H9 (cell line): ENCODE measurements at regions not wholly inside any gene's neighbourhood (a gene's known extent, or its start where the extent isn't known, plus 50 kb on each side); places are given as distances from the start of the nearest gene placed in this dataset.

Experiments used
- DNase-seq: peaks from one replicate; pipeline ENCODE4 v3.0.0-alpha.2; 2017
- H2AFZ ChIP-seq: one replicate; pipeline ENCODE4 v1.6.1; 2013; ENCODE audit warnings: mild to moderate bottlenecking, low read length, control low read depth, moderate library complexity
- H2AK5ac ChIP-seq: 2 replicates; pipeline ENCODE4 v1.6.1; 2013; ENCODE audit warnings: low read length, control low read depth, mixed read lengths; ENCODE audit not compliant: insufficient read length
- H2BK120ac ChIP-seq: one replicate; pipeline ENCODE4 v1.6.1; 2013; ENCODE audit warnings: low read depth, mild to moderate bottlenecking, low read length, control low read depth, inconsistent platforms; ENCODE audit not compliant: poor library complexity, severe bottlenecking
- H2BK12ac ChIP-seq: 2 replicates; pipeline ENCODE4 v1.6.1; 2013; ENCODE audit warnings: low read length, control low read depth, mixed read lengths, low read depth; ENCODE audit not compliant: insufficient read length
- H2BK15ac ChIP-seq: 2 replicates; pipeline ENCODE4 v1.6.1; 2013; ENCODE audit warnings: low read depth, low read length, control low read depth
- H2BK20ac ChIP-seq: one replicate; pipeline ENCODE4 v1.6.1; 2013; ENCODE audit warnings: low read depth, mild to moderate bottlenecking, low read length, control low read depth, inconsistent platforms; ENCODE audit not compliant: poor library complexity, severe bottlenecking
- H2BK5ac ChIP-seq: 2 replicates; pipeline ENCODE4 v1.6.1; 2013; ENCODE audit warnings: low read length, control low read depth, mixed read lengths; ENCODE audit not compliant: insufficient read length
- H3K14ac ChIP-seq: 2 replicates; pipeline ENCODE4 v1.6.1; 2013; ENCODE audit warnings: low read length, control low read depth; ENCODE audit not compliant: insufficient read depth
- H3K18ac ChIP-seq: 2 replicates; pipeline ENCODE4 v1.6.1; 2013; ENCODE audit warnings: low read depth, mild to moderate bottlenecking, mixed read lengths, low read length, control low read depth; ENCODE audit not compliant: insufficient read length
- H3K23ac ChIP-seq: 2 replicates; pipeline ENCODE4 v1.6.1; 2013; ENCODE audit warnings: low read length, control low read depth, mixed read lengths, low read depth; ENCODE audit not compliant: insufficient read length
- H3K23me2 ChIP-seq: 2 replicates; pipeline ENCODE4 v1.6.1; 2013; ENCODE audit warnings: low read depth, mild to moderate bottlenecking, mixed read lengths, low read length, control low read depth; ENCODE audit not compliant: insufficient read length, poor library complexity, severe bottlenecking
- H3K27ac ChIP-seq: 2 replicates; pipeline ENCODE4 v1.5.1; 2013; ENCODE audit warnings: low read length, control low read depth, mixed read lengths, low read depth; ENCODE audit not compliant: insufficient read length
- H3K27me3 ChIP-seq: 2 replicates; pipeline ENCODE4 v1.6.1; 2013; ENCODE audit warnings: low read length, control low read depth, inconsistent platforms; ENCODE audit not compliant: insufficient read depth
- H3K4ac ChIP-seq: 2 replicates; pipeline ENCODE4 v1.6.1; 2013; ENCODE audit warnings: low read depth, mild to moderate bottlenecking, control low read depth, inconsistent platforms, low read length, moderate library complexity
- H3K4me1 ChIP-seq: 2 replicates; pipeline ENCODE4 v1.6.1; 2013; ENCODE audit warnings: low read length, control low read depth, inconsistent platforms; ENCODE audit not compliant: insufficient read depth
- H3K4me2 ChIP-seq: 2 replicates; pipeline ENCODE4 v1.6.1; 2013; ENCODE audit warnings: low read length, control low read depth, mixed read lengths; ENCODE audit not compliant: insufficient read length, insufficient read depth
- H3K56ac ChIP-seq: 2 replicates; pipeline ENCODE4 v1.6.1; 2013; ENCODE audit warnings: low read depth, mild to moderate bottlenecking, mixed read lengths, low read length, control low read depth; ENCODE audit not compliant: insufficient read length
- H3K79me1 ChIP-seq: 2 replicates; pipeline ENCODE4 v1.6.1; 2013; ENCODE audit warnings: low read depth, mild to moderate bottlenecking, moderate library complexity, low read length, control low read depth, inconsistent platforms; ENCODE audit not compliant: insufficient read depth, poor library complexity, severe bottlenecking
- H3K79me2 ChIP-seq: 2 replicates; pipeline ENCODE4 v1.6.1; 2013; ENCODE audit warnings: low read length, control low read depth, inconsistent platforms; ENCODE audit not compliant: insufficient read depth
- H3K9ac ChIP-seq: 2 replicates; pipeline ENCODE4 v1.6.1; 2013; ENCODE audit warnings: low read length, control low read depth, mixed read lengths; ENCODE audit not compliant: insufficient read length; ENCODE audit errors: extremely low read depth
- H3K9me3 ChIP-seq: one replicate; pipeline ENCODE4 v1.6.1; 2013; ENCODE audit warnings: low read depth, low read length, inconsistent platforms; ENCODE audit not compliant: control insufficient read depth
- H3T11ph ChIP-seq: one replicate; pipeline ENCODE4 v1.6.1; 2013; ENCODE audit warnings: mild to moderate bottlenecking, low read length, control low read depth, inconsistent platforms
- H4K20me1 ChIP-seq: one replicate; pipeline ENCODE4 v1.6.1; 2013; ENCODE audit not compliant: control insufficient read depth, insufficient read length, insufficient read depth
- H4K5ac ChIP-seq: 2 replicates; pipeline ENCODE4 v1.6.1; 2013; ENCODE audit warnings: low read depth, mild to moderate bottlenecking, mixed read lengths, low read length, control low read depth; ENCODE audit not compliant: insufficient read length
- H4K8ac ChIP-seq: replicated peaks from 2 replicates; pipeline ENCODE4 v1.6.1; 2013; ENCODE audit warnings: low read length, control low read depth, mixed read lengths, low read depth; ENCODE audit not compliant: insufficient read length
- H4K91ac ChIP-seq: 2 replicates; pipeline ENCODE4 v1.6.1; 2013; ENCODE audit warnings: low read depth, mild to moderate bottlenecking, moderate library complexity, mixed read lengths, low read length, control low read depth; ENCODE audit not compliant: insufficient read length
- H3K27ac Mint-ChIP-seq, 3 experiments: 2 replicates in 2 of 3; 3 replicates in 1 of 3; pipeline ENCODE4 v1.8.0; 2020 to 2021; ENCODE audit warnings: mixed read lengths in 3 of 3, mild to moderate bottlenecking in 1 of 3, moderate library complexity in 1 of 3
- H3K27me3 Mint-ChIP-seq: 2 replicates; pipeline ENCODE4 v1.8.0; 2021; ENCODE audit warnings: low read depth, mild to moderate bottlenecking, moderate library complexity, mixed read lengths
- H3K36me3 Mint-ChIP-seq, 3 experiments: 2 replicates in 2 of 3; 3 replicates in 1 of 3; pipeline ENCODE4 v1.8.0; 2020 to 2021; ENCODE audit warnings: low read depth in 3 of 3, mixed read lengths in 3 of 3; ENCODE audit not compliant: insufficient read depth in 1 of 3
- H3K4me1 Mint-ChIP-seq, 2 experiments: 2 replicates each; pipeline ENCODE4 v1.8.0; 2020; ENCODE audit warnings: mixed read lengths in 2 of 2
- H3K4me3 Mint-ChIP-seq, 2 experiments: 2 replicates in 1 of 2; 3 replicates in 1 of 2; pipeline ENCODE4 v1.8.0; 2020 to 2021; ENCODE audit warnings: mild to moderate bottlenecking in 2 of 2, mixed read lengths in 2 of 2, moderate library complexity in 1 of 2
- H3K9me3 Mint-ChIP-seq, 2 experiments: 2 replicates in 1 of 2; 3 replicates in 1 of 2; pipeline ENCODE4 v1.8.0; 2020; ENCODE audit warnings: mild to moderate bottlenecking in 2 of 2, mixed read lengths in 2 of 2, moderate library complexity in 1 of 2
- WGBS: extraction: QIAGEN DNeasy Blood & Tissue Kit; methylation state at CpG from one replicate; pipeline ENCODE4 v1.1.7; 2013; ENCODE audit warnings: missing lambda C conversion rate, low lambda C conversion rate, mixed read lengths; ENCODE audit not compliant: insufficient read length; ENCODE audit errors: extremely low coverage; 5-methylcytosine and 5-hydroxymethylcytosine counted together
- TF ChIP-seq, protein P1 (sequence below): fragments of 200-600 bp; sonication (generic); conservative IDR thresholded peaks from 3 replicates; pipeline ENCODE4 v1.8.0; 2021; ENCODE audit warnings: antibody characterized with exemption, mild to moderate bottlenecking

DNA sequence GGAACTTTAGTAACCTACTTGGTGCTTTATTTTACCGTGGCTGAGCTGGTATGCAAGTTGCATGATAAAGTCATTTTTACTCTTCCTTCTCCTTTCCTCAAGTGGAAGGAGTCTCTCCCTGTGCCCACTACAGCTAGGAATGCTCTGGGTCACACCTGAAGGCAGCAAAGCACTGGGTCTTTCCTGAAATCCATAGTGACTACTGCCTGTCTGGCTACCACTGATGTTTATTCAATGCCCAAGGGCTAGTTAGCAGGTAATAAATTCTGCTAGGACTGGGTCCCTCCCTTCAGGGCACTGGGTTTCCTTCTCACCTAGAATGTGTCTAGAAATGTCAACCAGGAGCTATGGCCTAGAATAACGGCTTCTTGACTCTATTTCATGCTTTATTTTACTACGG, 1081.4 kb downstream of the FAT4 start:
- Histone ChIP-seq H2AK5ac (no peak overlapping the region), H4K5ac (no peak overlapping the region), H3K79me2 (no peaks in the 10 kb centered on the region), H3T11ph (no peak overlapping the region), H3K4me2 (no peak overlapping the region), H2BK20ac (no peak overlapping the region), H4K8ac (no peak overlapping the region), H3K9ac (no peak overlapping the region), H3K14ac (no peak overlapping the region), H3K9me3 (no peaks in the 10 kb centered on the region), H2BK15ac (no peak overlapping the region), H3K23me2 (no peaks in the 10 kb centered on the region), H3K4ac (no peak overlapping the region), H3K56ac (no peak overlapping the region), H4K91ac (no peak overlapping the region), H3K27ac (no peak overlapping the region), H2BK12ac (no peak overlapping the region), H3K27me3 (no peaks in the 10 kb centered on the region), H3K18ac (no peak overlapping the region), H2AFZ (no peak overlapping the region), H3K4me1 (no peaks in the 10 kb centered on the region), H4K20me1 (no peaks in the 10 kb centered on the region), H3K79me1 (no peaks in the 10 kb centered on the region), H2BK120ac (no peak overlapping the region), H3K23ac (no peak overlapping the region), H2BK5ac (no peak overlapping the region)
- no peak for DNase-seq
- Mint-ChIP-seq H3K27me3 (no peaks in the 10 kb centered on the region), H3K27ac (no peak overlapping the region), H3K36me3 (no peaks in the 10 kb centered on the region), H3K4me3 (no peak overlapping the region), H3K4me1 (peaks cover 13% of the 10 kb centered on the region in 2 experiments), H3K9me3 (no peaks in the 10 kb centered on the region)
- no CpG with 5 or more reads among the region's 3 CpGs for WGBS
- TF ChIP-seq, protein P1, sequence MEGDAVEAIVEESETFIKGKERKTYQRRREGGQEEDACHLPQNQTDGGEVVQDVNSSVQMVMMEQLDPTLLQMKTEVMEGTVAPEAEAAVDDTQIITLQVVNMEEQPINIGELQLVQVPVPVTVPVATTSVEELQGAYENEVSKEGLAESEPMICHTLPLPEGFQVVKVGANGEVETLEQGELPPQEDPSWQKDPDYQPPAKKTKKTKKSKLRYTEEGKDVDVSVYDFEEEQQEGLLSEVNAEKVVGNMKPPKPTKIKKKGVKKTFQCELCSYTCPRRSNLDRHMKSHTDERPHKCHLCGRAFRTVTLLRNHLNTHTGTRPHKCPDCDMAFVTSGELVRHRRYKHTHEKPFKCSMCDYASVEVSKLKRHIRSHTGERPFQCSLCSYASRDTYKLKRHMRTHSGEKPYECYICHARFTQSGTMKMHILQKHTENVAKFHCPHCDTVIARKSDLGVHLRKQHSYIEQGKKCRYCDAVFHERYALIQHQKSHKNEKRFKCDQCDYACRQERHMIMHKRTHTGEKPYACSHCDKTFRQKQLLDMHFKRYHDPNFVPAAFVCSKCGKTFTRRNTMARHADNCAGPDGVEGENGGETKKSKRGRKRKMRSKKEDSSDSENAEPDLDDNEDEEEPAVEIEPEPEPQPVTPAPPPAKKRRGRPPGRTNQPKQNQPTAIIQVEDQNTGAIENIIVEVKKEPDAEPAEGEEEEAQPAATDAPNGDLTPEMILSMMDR, result no peak
